ENCODE measurements at regions not wholly inside any gene's neighbourhood (a gene's known extent, or its start where the extent isn't known, plus 50 kb on each side); places are given as distances from the start of the nearest gene placed in this dataset.
"Not testable (repeated sequence)": the region's sequence is repeated elsewhere in the genome, so short reads cannot be mapped to it uniquely, and the experiment has no call there.

GRCh38 chr10:87300163-87300562, 57.4 kb upstream of the NUTM2D start:
- DNase-seq; H3K27me3 ChIP-seq; H3K9me3 ChIP-seq (replicated peaks); H3K4me1 ChIP-seq; H3K36me3 ChIP-seq; H3K4me3 ChIP-seq; H3K27ac ChIP-seq: not testable (repeated sequence)

GRCh38 chr10:87301466-87302115, 56.0 kb upstream of the NUTM2D start:
- not testable (repeated sequence) for H3K36me3 ChIP-seq, H3K27me3 ChIP-seq

GRCh38 chr10:87302132-87302531, 55.4 kb upstream of the NUTM2D start:
- H3K4me1 ChIP-seq; DNase-seq; H3K27me3 ChIP-seq; H3K9me3 ChIP-seq (replicated peaks); H3K36me3 ChIP-seq; H3K27ac ChIP-seq; H3K4me3 ChIP-seq: not testable (repeated sequence)

More at GRCh38 chr10:87301466-87302115, 56.0 kb upstream of the NUTM2D start:
- not testable (repeated sequence) for H3K4me1 ChIP-seq; H3K4me3 ChIP-seq; H3K27ac ChIP-seq; H3K9me3 ChIP-seq (replicated peaks)
- peak in 1 of 2 experiments; percentile 29 for DNase-seq

GRCh38 chr10:87303707-87304106, 53.8 kb upstream of the NUTM2D start:
- not testable (repeated sequence) for H3K4me1 ChIP-seq; H3K27me3 ChIP-seq; H3K4me3 ChIP-seq; H3K9me3 ChIP-seq (replicated peaks); H3K27ac ChIP-seq; H3K36me3 ChIP-seq; DNase-seq

GRCh38 chr10:87306681-87307080, 50.9 kb upstream of the NUTM2D start:
- H3K9me3 ChIP-seq (replicated peaks); H3K36me3 ChIP-seq; H3K27me3 ChIP-seq; H3K4me3 ChIP-seq; H3K4me1 ChIP-seq; H3K27ac ChIP-seq; DNase-seq: not testable (repeated sequence)

Measured in SJCRH30 (cell line).